ENCODE measurements at regions not wholly inside any gene's neighbourhood (a gene's known extent, or its start where the extent isn't known, plus 50 kb on each side); places are given as distances from the start of the nearest gene placed in this dataset.
"Not testable (repeated sequence)": the region's sequence is repeated elsewhere in the genome, so short reads cannot be mapped to it uniquely, and the experiment has no call there.

DNA sequence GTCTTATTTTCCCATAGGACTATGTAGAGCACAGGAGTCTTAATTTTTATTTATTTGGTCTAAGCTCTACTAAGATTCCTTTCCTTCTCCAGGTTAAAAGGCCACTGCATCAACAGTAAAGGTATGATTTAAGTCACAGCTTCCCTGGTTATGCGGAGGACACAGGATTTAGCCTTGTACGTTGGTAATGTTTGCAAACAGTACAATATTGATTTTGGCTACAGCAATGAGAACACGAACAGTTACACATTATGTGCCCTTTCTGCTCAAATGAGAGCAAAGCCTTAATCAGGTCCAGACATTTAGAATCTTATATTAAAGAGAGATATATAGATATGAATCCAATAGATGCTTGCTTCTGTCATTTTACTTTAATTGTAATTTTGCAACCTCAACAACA, 264.0 kb downstream of the NUF2 start:
- TF ChIP-seq, protein P1, sequence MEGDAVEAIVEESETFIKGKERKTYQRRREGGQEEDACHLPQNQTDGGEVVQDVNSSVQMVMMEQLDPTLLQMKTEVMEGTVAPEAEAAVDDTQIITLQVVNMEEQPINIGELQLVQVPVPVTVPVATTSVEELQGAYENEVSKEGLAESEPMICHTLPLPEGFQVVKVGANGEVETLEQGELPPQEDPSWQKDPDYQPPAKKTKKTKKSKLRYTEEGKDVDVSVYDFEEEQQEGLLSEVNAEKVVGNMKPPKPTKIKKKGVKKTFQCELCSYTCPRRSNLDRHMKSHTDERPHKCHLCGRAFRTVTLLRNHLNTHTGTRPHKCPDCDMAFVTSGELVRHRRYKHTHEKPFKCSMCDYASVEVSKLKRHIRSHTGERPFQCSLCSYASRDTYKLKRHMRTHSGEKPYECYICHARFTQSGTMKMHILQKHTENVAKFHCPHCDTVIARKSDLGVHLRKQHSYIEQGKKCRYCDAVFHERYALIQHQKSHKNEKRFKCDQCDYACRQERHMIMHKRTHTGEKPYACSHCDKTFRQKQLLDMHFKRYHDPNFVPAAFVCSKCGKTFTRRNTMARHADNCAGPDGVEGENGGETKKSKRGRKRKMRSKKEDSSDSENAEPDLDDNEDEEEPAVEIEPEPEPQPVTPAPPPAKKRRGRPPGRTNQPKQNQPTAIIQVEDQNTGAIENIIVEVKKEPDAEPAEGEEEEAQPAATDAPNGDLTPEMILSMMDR (IDR thresholded peaks at IDR 0.05; ENCODE audit: low read depth, low read length) = no peak
- TF ChIP-seq EZH2phosphoT487 (IDR thresholded peaks at IDR 0.05; ENCODE audit: low read depth) = no peak
- no peaks in the 10 kb centered on the region for H3K4me1 ChIP-seq (ENCODE audit: low read length)
- no peak overlapping the region for H3K4me3 ChIP-seq (ENCODE audit: low read length)
- H3K4me2 ChIP-seq (ENCODE audit: low read length) = no peak overlapping the region
- H3K27me3 ChIP-seq (ENCODE audit: low read depth, low read length) = no peaks in the 10 kb centered on the region
- H3K36me3 ChIP-seq (replicated peaks; ENCODE audit: low read depth, low read length) = no peaks in the 10 kb centered on the region
- no peak overlapping the region for H2AFZ ChIP-seq (ENCODE audit: low read depth, low read length)
- H3K27ac ChIP-seq (ENCODE audit: low read length) = no peak overlapping the region
- no peak overlapping the region for H3K9ac ChIP-seq (ENCODE audit: low read length)
- no peaks in the 10 kb centered on the region for H4K20me1 ChIP-seq (ENCODE audit: insufficient read depth, low read length)
- no peaks in the 10 kb centered on the region for H3K9me3 ChIP-seq (ENCODE audit: insufficient read depth, low read length)
- no peaks in the 10 kb centered on the region for H3K79me2 ChIP-seq (ENCODE audit: low read length)

DNA sequence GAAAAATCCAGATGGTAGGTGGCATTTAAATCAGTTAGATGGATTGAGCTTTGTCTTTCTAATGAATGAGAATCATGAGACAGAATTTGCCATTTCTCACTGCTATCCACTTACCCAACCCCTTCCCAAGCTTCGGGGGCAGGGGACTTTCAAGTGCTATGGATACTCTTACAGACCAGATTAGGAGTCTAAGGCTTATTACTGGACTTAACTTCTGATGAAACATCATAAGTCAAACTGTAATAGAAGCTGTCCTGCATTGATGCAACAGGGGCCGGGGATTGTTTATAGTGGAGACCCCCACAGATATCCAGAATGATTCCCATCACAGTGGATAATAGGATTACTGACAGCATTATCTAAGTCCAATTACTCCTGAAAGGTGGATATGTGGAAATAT, 267.0 kb downstream of the NUF2 start:
- H3K4me3 ChIP-seq (ENCODE audit: low read length) = no peak overlapping the region
- H3K27ac ChIP-seq (ENCODE audit: low read length) = no peak overlapping the region
- no peak overlapping the region for H2AFZ ChIP-seq (ENCODE audit: low read depth, low read length)
- no peaks in the 10 kb centered on the region for H3K36me3 ChIP-seq (replicated peaks; ENCODE audit: low read depth, low read length)
- H3K4me2 ChIP-seq (ENCODE audit: low read length) = no peak overlapping the region
- H3K4me1 ChIP-seq (ENCODE audit: low read length) = no peaks in the 10 kb centered on the region
- no peak overlapping the region for H3K9ac ChIP-seq (ENCODE audit: low read length)
- H4K20me1 ChIP-seq (ENCODE audit: insufficient read depth, low read length) = no peaks in the 10 kb centered on the region
- no peaks in the 10 kb centered on the region for H3K79me2 ChIP-seq (ENCODE audit: low read length)
- H3K27me3 ChIP-seq (ENCODE audit: low read depth, low read length) = no peaks in the 10 kb centered on the region
- TF ChIP-seq EZH2phosphoT487 (IDR thresholded peaks at IDR 0.05; ENCODE audit: low read depth) = no peak
- TF ChIP-seq, protein P1 (IDR thresholded peaks at IDR 0.05; ENCODE audit: low read depth, low read length) = no peak
- H3K9me3 ChIP-seq (ENCODE audit: insufficient read depth, low read length) = no peaks in the 10 kb centered on the region

DNA sequence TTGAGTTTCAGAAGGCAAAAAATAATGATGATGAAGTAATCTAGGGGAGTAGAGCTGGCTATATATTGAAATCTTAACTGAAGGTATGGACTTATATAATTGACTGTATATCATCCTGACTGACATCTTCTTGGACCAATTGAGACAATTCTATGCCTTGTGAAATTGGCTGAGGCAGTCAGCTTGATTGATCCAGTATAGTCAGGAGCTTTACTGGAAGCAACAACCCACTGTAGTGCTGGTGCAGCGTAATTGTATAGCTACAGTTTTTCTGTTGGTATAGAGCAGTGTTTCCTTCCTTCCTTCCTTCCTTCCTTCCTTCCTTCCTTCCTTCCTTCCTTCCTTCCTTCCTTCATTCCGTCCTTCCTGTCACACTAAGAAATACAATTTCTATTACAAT, 268.0 kb downstream of the NUF2 start:
- no peak overlapping the region for H3K27ac ChIP-seq (ENCODE audit: low read length)
- TF ChIP-seq, protein P1 (IDR thresholded peaks at IDR 0.05; ENCODE audit: low read depth, low read length) = no peak
- no peak for TF ChIP-seq EZH2phosphoT487 (IDR thresholded peaks at IDR 0.05; ENCODE audit: low read depth)
- H3K4me3 ChIP-seq (ENCODE audit: low read length) = no peak overlapping the region
- H3K27me3 ChIP-seq (ENCODE audit: low read depth, low read length) = no peaks in the 10 kb centered on the region
- no peaks in the 10 kb centered on the region for H3K9me3 ChIP-seq (ENCODE audit: insufficient read depth, low read length)
- no peak overlapping the region for H3K4me2 ChIP-seq (ENCODE audit: low read length)
- no peaks in the 10 kb centered on the region for H3K36me3 ChIP-seq (replicated peaks; ENCODE audit: low read depth, low read length)
- no peak overlapping the region for H2AFZ ChIP-seq (ENCODE audit: low read depth, low read length)
- no peaks in the 10 kb centered on the region for H3K79me2 ChIP-seq (ENCODE audit: low read length)
- H4K20me1 ChIP-seq (ENCODE audit: insufficient read depth, low read length) = no peaks in the 10 kb centered on the region
- no peak overlapping the region for H3K9ac ChIP-seq (ENCODE audit: low read length)
- no peaks in the 10 kb centered on the region for H3K4me1 ChIP-seq (ENCODE audit: low read length)

DNA sequence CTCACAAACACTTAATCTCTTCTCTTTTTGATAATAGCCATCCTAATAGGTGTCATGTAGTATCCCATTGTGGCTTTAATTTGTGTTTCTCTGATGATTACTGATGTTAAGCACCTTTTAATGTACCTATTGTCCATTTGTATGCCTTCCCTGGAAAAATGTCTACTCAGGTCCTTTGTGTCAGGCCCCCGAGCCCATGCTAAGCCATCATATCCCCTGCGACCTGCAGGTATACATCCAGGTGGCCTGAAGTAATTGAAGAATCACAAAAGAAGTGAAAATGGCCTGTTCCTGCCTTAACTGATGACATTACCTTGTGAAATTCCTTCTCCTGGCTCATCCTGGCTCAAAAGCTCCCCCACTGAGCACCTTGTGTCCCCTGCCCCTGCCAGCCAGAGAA, 269.4 kb downstream of the NUF2 start:
- H3K4me1 ChIP-seq (ENCODE audit: low read length); H3K9me3 ChIP-seq (ENCODE audit: insufficient read depth, low read length); H3K36me3 ChIP-seq (replicated peaks; ENCODE audit: low read depth, low read length); H2AFZ ChIP-seq (ENCODE audit: low read depth, low read length); H3K9ac ChIP-seq (ENCODE audit: low read length); H3K27ac ChIP-seq (ENCODE audit: low read length); H3K27me3 ChIP-seq (ENCODE audit: low read depth, low read length); H3K4me3 ChIP-seq (ENCODE audit: low read length); H3K4me2 ChIP-seq (ENCODE audit: low read length); H3K79me2 ChIP-seq (ENCODE audit: low read length); H4K20me1 ChIP-seq (ENCODE audit: insufficient read depth, low read length): not testable (repeated sequence)

DNA sequence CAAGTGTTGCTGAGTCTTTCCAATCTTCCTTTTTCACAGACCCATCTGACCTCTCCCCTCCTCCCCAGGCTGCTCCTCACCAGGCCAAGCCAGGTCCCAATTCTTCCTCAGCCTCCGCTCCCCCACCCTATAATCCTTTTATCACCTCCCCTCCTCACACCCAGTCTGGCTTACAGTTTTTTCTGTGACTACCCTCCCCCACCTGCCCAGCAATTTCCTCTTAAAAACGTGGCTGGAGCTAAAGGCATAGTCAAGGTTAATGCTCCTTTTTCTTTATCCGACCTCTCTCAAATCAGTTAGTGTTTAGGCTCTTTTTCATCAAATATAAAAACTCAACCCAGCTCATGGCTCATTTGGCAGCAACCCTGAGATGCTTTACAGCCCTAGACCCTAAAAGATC, 270.9 kb downstream of the NUF2 start:
- not testable (repeated sequence) for H3K9ac ChIP-seq (ENCODE audit: low read length); H3K4me3 ChIP-seq (ENCODE audit: low read length); H3K4me2 ChIP-seq (ENCODE audit: low read length); H3K36me3 ChIP-seq (replicated peaks; ENCODE audit: low read depth, low read length); H4K20me1 ChIP-seq (ENCODE audit: insufficient read depth, low read length); H2AFZ ChIP-seq (ENCODE audit: low read depth, low read length); H3K27ac ChIP-seq (ENCODE audit: low read length); H3K27me3 ChIP-seq (ENCODE audit: low read depth, low read length); H3K79me2 ChIP-seq (ENCODE audit: low read length); H3K4me1 ChIP-seq (ENCODE audit: low read length); H3K9me3 ChIP-seq (ENCODE audit: insufficient read depth, low read length)

DNA sequence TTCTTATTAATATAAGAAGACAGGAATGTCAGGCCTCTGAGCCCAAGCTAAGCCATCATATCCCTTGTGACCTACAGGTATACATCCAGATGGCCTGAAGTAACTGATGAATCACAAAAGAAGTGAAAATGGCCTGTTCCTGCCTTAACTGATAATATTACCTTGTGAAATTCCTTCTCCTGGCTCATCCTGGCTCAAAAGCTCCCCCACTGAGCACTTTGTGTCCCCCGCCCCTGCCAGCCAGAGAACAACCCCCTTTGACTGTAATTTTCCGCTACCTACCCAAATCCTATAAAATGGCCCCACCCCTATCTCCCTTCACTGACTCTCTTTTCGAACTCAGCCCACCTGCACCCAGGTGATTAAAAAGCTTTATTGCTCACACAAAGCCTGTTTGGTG, 274.4 kb downstream of the NUF2 start:
- H3K9ac ChIP-seq (ENCODE audit: low read length); H3K36me3 ChIP-seq (replicated peaks; ENCODE audit: low read depth, low read length); H3K4me2 ChIP-seq (ENCODE audit: low read length); H3K4me1 ChIP-seq (ENCODE audit: low read length); H3K27me3 ChIP-seq (ENCODE audit: low read depth, low read length); H3K4me3 ChIP-seq (ENCODE audit: low read length); H2AFZ ChIP-seq (ENCODE audit: low read depth, low read length); H3K79me2 ChIP-seq (ENCODE audit: low read length); H4K20me1 ChIP-seq (ENCODE audit: insufficient read depth, low read length); H3K9me3 ChIP-seq (ENCODE audit: insufficient read depth, low read length); H3K27ac ChIP-seq (ENCODE audit: low read length): not testable (repeated sequence)
